Activated T-helper 1 cell treated with anti-CD3 and anti-CD28 coated beads, Interleukin-12 subunit alpha, Interleukin-12 subunit beta, Interleukin-2, Interleukin-4 antibody, amounts not matched to agents 30 ng/mL and 10 ng/mL and 1 ng/mL, durations not matched to agents 14 hours and 24 hours and 36 hours (primary cell): ENCODE measurements at regions not wholly inside any gene's neighbourhood (a gene's known extent, or its start where the extent isn't known, plus 50 kb on each side); places are given as distances from the start of the nearest gene placed in this dataset.
"Not testable (repeated sequence)": the region's sequence is repeated elsewhere in the genome, so short reads cannot be mapped to it uniquely, and the experiment has no call there.

Experiments
- DNase-seq: peaks from one replicate; pipeline ENCODE4 v3.0.0; 2021; ENCODE audit warnings: low spot score
- H3K27ac Mint-ChIP-seq: one replicate; pipeline ENCODE4 v1.8.0; 2021; ENCODE audit warnings: mild to moderate bottlenecking, mixed read lengths
- H3K27me3 Mint-ChIP-seq: one replicate; pipeline ENCODE4 v1.8.0; 2022; ENCODE audit warnings: mild to moderate bottlenecking, moderate library complexity, mixed read lengths; ENCODE audit not compliant: insufficient read depth
- H3K36me3 Mint-ChIP-seq: one replicate; pipeline ENCODE4 v1.8.0; 2021; ENCODE audit warnings: low read depth, mixed read lengths
- H3K4me1 Mint-ChIP-seq: one replicate; pipeline ENCODE4 v1.8.0; 2021; ENCODE audit warnings: low read depth, mixed read lengths
- H3K4me3 Mint-ChIP-seq: one replicate; pipeline ENCODE4 v1.8.0; 2021; ENCODE audit warnings: mild to moderate bottlenecking, moderate library complexity, mixed read lengths
- H3K9me3 Mint-ChIP-seq: one replicate; pipeline ENCODE4 v1.8.0; 2021; ENCODE audit warnings: mixed read lengths
- intact Hi-C: fragments of 100-400 bp; cut with micrococcal nuclease; formaldehyde crosslinking; loops from one replicate; pipeline ENCODE4 v1.15.1; 2024

- intact Hi-C loops: no loop called here
- no peak overlapping the region for H3K4me3 Mint-ChIP-seq
- H3K4me1 Mint-ChIP-seq: no peaks in the 10 kb centered on the region
- H3K27me3 Mint-ChIP-seq: peaks cover 3% of the 10 kb centered on the region
- peaks cover 13% of the 10 kb centered on the region for H3K9me3 Mint-ChIP-seq
- no peak overlapping the region for H3K27ac Mint-ChIP-seq
- no peak for DNase-seq
- no peaks in the 10 kb centered on the region for H3K36me3 Mint-ChIP-seq
Measured at GRCh38 chr7:138350701-138351357, 109.2 kb upstream of the TRIM24 start.

- H3K4me3 Mint-ChIP-seq: no peak overlapping the region
- H3K9me3 Mint-ChIP-seq: peaks cover 13% of the 10 kb centered on the region
- no peaks in the 10 kb centered on the region for H3K4me1 Mint-ChIP-seq
- peaks cover 3% of the 10 kb centered on the region for H3K27me3 Mint-ChIP-seq
- H3K27ac Mint-ChIP-seq: no peak overlapping the region
- no peaks in the 10 kb centered on the region for H3K36me3 Mint-ChIP-seq
- DNase-seq: no peak
- intact Hi-C loops: no loop called here
Measured at GRCh38 chr7:138352570-138353461, 107.2 kb upstream of the TRIM24 start.

GRCh38 chr7:138354066-138354465 lies 106.0 kb upstream of the TRIM24 start:
- H3K27ac Mint-ChIP-seq: no peak overlapping the region
- H3K36me3 Mint-ChIP-seq: no peaks in the 10 kb centered on the region
- DNase-seq: no peak
- peaks cover 13% of the 10 kb centered on the region for H3K9me3 Mint-ChIP-seq
- H3K27me3 Mint-ChIP-seq: peaks cover 3% of the 10 kb centered on the region
- no peaks in the 10 kb centered on the region for H3K4me1 Mint-ChIP-seq
- no peak overlapping the region for H3K4me3 Mint-ChIP-seq
- intact Hi-C loops: no loop called here

- Mint-ChIP-seq H3K27ac (no peak overlapping the region), H3K9me3 (peaks cover 9% of the 10 kb centered on the region), H3K27me3 (peaks cover under 1% of the 10 kb centered on the region), H3K4me1 (no peaks in the 10 kb centered on the region), H3K4me3 (no peak overlapping the region), H3K36me3 (no peaks in the 10 kb centered on the region)
- DNase-seq: no peak
- intact Hi-C loops: no loop called here
Measured at GRCh38 chr7:138355254-138355653, 104.8 kb upstream of the TRIM24 start.

GRCh38 chr7:138358850-138359341 lies 101.2 kb upstream of the TRIM24 start:
- no peaks in the 10 kb centered on the region for H3K36me3 Mint-ChIP-seq
- H3K27ac Mint-ChIP-seq: no peak overlapping the region
- no peak for DNase-seq
- H3K27me3 Mint-ChIP-seq: no peaks in the 10 kb centered on the region
- H3K4me1 Mint-ChIP-seq: no peaks in the 10 kb centered on the region
- intact Hi-C loops: no loop called here
- H3K4me3 Mint-ChIP-seq: no peak overlapping the region
- peaks cover 8% of the 10 kb centered on the region for H3K9me3 Mint-ChIP-seq

GRCh38 chr7:138359870-138360559 lies 100.0 kb upstream of the TRIM24 start:
- no peak for DNase-seq
- intact Hi-C loops: no loop called here
- Mint-ChIP-seq H3K9me3 (peaks cover 8% of the 10 kb centered on the region), H3K4me3 (no peak overlapping the region), H3K27me3 (no peaks in the 10 kb centered on the region), H3K27ac (no peak overlapping the region), H3K4me1 (no peaks in the 10 kb centered on the region), H3K36me3 (no peaks in the 10 kb centered on the region)

- DNase-seq: no peak
- Mint-ChIP-seq H3K27me3 (no peaks in the 10 kb centered on the region), H3K4me1 (no peaks in the 10 kb centered on the region), H3K4me3 (no peak overlapping the region), H3K36me3 (no peaks in the 10 kb centered on the region), H3K9me3 (peaks cover 5% of the 10 kb centered on the region), H3K27ac (no peak overlapping the region)
- intact Hi-C loops: no loop called here
Measured at GRCh38 chr7:138363721-138364120, 96.3 kb upstream of the TRIM24 start.

- DNase-seq, H3K4me3 Mint-ChIP-seq, H3K36me3 Mint-ChIP-seq, H3K27me3 Mint-ChIP-seq, intact Hi-C loops, H3K27ac Mint-ChIP-seq, H3K4me1 Mint-ChIP-seq: not testable (repeated sequence)
- peaks cover 13% of the 10 kb centered on the region for H3K9me3 Mint-ChIP-seq
Measured at GRCh38 chr7:138366137-138366536, 93.9 kb upstream of the TRIM24 start.

GRCh38 chr7:138366676-138367075 lies 93.4 kb upstream of the TRIM24 start:
- H3K27ac Mint-ChIP-seq, H3K27me3 Mint-ChIP-seq, intact Hi-C loops, H3K4me3 Mint-ChIP-seq, DNase-seq, H3K36me3 Mint-ChIP-seq, H3K4me1 Mint-ChIP-seq: not testable (repeated sequence)
- peaks cover 16% of the 10 kb centered on the region for H3K9me3 Mint-ChIP-seq

- H3K4me3 Mint-ChIP-seq: no peak overlapping the region
- intact Hi-C loops: no loop called here
- no peaks in the 10 kb centered on the region for H3K4me1 Mint-ChIP-seq
- no peak overlapping the region for H3K27ac Mint-ChIP-seq
- H3K9me3 Mint-ChIP-seq: peaks cover 16% of the 10 kb centered on the region
- no peak for DNase-seq
- no peaks in the 10 kb centered on the region for H3K27me3 Mint-ChIP-seq
- H3K36me3 Mint-ChIP-seq: no peaks in the 10 kb centered on the region
Measured at GRCh38 chr7:138369797-138370196, 90.3 kb upstream of the TRIM24 start.

GRCh38 chr7:138370956-138371355 lies 89.1 kb upstream of the TRIM24 start:
- H3K27me3 Mint-ChIP-seq: no peaks in the 10 kb centered on the region

GRCh38 chr7:138374119-138374693 lies 85.9 kb upstream of the TRIM24 start:
- H3K4me3 Mint-ChIP-seq: no peak overlapping the region
- H3K27ac Mint-ChIP-seq: no peak overlapping the region
- H3K36me3 Mint-ChIP-seq: no peaks in the 10 kb centered on the region
- H3K4me1 Mint-ChIP-seq: no peaks in the 10 kb centered on the region
- peaks cover 12% of the 10 kb centered on the region for H3K9me3 Mint-ChIP-seq
- no peak for DNase-seq
- H3K27me3 Mint-ChIP-seq: no peaks in the 10 kb centered on the region
- intact Hi-C loops: no loop called here

More at GRCh38 chr7:138370956-138371355, 89.1 kb upstream of the TRIM24 start:
- Mint-ChIP-seq H3K27ac (no peak overlapping the region), H3K4me3 (no peak overlapping the region), H3K4me1 (no peaks in the 10 kb centered on the region), H3K9me3 (peaks cover 16% of the 10 kb centered on the region), H3K36me3 (no peaks in the 10 kb centered on the region)
- no peak for DNase-seq
- intact Hi-C loops: no loop called here
